ENCODE measurements at regions not wholly inside any gene's neighbourhood (a gene's known extent, or its start where the extent isn't known, plus 50 kb on each side); places are given as distances from the start of the nearest gene placed in this dataset.

GRCh38 chr7:41205600-41205999, 497.3 kb downstream of the INHBA start:
- DNase-seq, result no peak
- intact Hi-C loops (cut with DNase I), result no loop called here
- no peak overlapping the region for H3K27ac ChIP-seq
- no peaks in the 10 kb centered on the region for H3K36me3 ChIP-seq
- no peaks in the 10 kb centered on the region for H3K9me3 ChIP-seq
- TF ChIP-seq CTCF (IDR thresholded peaks at IDR 0.05) (no peak), EP300 (IDR thresholded peaks at IDR 0.05) (no peak), POLR2A (IDR thresholded peaks at IDR 0.05) (no peak), POLR2AphosphoS5 (IDR thresholded peaks at IDR 0.05) (no peak)
- no peaks in the 10 kb centered on the region for H3K27me3 ChIP-seq
- WGBS, 2 donors, result 76 to 82% methylated on average over 2 of the region's 2 CpGs
- no peak overlapping the region for H3K4me3 ChIP-seq
- H3K4me1 ChIP-seq, result no peaks in the 10 kb centered on the region

- no peak for DNase-seq
- Histone ChIP-seq H3K36me3 (no peaks in the 10 kb centered on the region), H3K9me3 (no peaks in the 10 kb centered on the region), H3K27ac (no peak overlapping the region), H3K27me3 (no peaks in the 10 kb centered on the region), H3K4me1 (no peaks in the 10 kb centered on the region), H3K4me3 (no peak overlapping the region)
- TF ChIP-seq EP300 (IDR thresholded peaks at IDR 0.05), result no peak
- TF ChIP-seq CTCF (IDR thresholded peaks at IDR 0.05), result no peak
- TF ChIP-seq POLR2A (IDR thresholded peaks at IDR 0.05), result no peak
- no peak for TF ChIP-seq POLR2AphosphoS5 (IDR thresholded peaks at IDR 0.05)
- 87 to 88% methylated on average over 2 of the region's 2 CpGs for WGBS, 2 donors
- intact Hi-C loops (cut with DNase I), result no loop called here
Observed at GRCh38 chr7:41203542-41203941, 499.3 kb downstream of the INHBA start.

- intact Hi-C loops (cut with DNase I), result no loop called here
- 88 to 92% methylated on average over 3 of the region's 3 CpGs for WGBS, 2 donors
- no peaks in the 10 kb centered on the region for H3K9me3 ChIP-seq
- no peaks in the 10 kb centered on the region for H3K4me1 ChIP-seq
- DNase-seq, result no peak
- H3K36me3 ChIP-seq, result no peaks in the 10 kb centered on the region
- no peaks in the 10 kb centered on the region for H3K27me3 ChIP-seq
- TF ChIP-seq POLR2AphosphoS5 (IDR thresholded peaks at IDR 0.05), result no peak
- no peak for TF ChIP-seq EP300 (IDR thresholded peaks at IDR 0.05)
- TF ChIP-seq POLR2A (IDR thresholded peaks at IDR 0.05), result no peak
- TF ChIP-seq CTCF (IDR thresholded peaks at IDR 0.05), result no peak
- no peak overlapping the region for H3K4me3 ChIP-seq
- no peak overlapping the region for H3K27ac ChIP-seq
Observed at GRCh38 chr7:41201021-41201420, 501.9 kb downstream of the INHBA start.

GRCh38 chr7:41199136-41199535, 503.8 kb downstream of the INHBA start:
- TF ChIP-seq POLR2A (IDR thresholded peaks at IDR 0.05) (no peak), CTCF (IDR thresholded peaks at IDR 0.05) (no peak), POLR2AphosphoS5 (IDR thresholded peaks at IDR 0.05) (no peak), EP300 (IDR thresholded peaks at IDR 0.05) (no peak)
- H3K4me1 ChIP-seq, result peaks cover 0 to under 1% (median 0%) of the 10 kb centered on the region in 4 donors
- H3K9me3 ChIP-seq, result no peaks in the 10 kb centered on the region
- WGBS, 2 donors, result 86 to 89% methylated on average over 3 of the region's 3 CpGs
- no peaks in the 10 kb centered on the region for H3K36me3 ChIP-seq
- no peak for DNase-seq
- no peak overlapping the region for H3K4me3 ChIP-seq
- intact Hi-C loops (cut with DNase I), result no loop called here
- no peaks in the 10 kb centered on the region for H3K27me3 ChIP-seq
- no peak overlapping the region for H3K27ac ChIP-seq

GRCh38 chr7:41198502-41198901, 504.4 kb downstream of the INHBA start:
- H3K27me3 ChIP-seq, result no peaks in the 10 kb centered on the region
- no peak overlapping the region for H3K4me3 ChIP-seq
- H3K4me1 ChIP-seq, result peaks cover 0 to 7% (median 0%) of the 10 kb centered on the region in 4 donors
- TF ChIP-seq POLR2A (IDR thresholded peaks at IDR 0.05) (no peak), EP300 (IDR thresholded peaks at IDR 0.05) (no peak), CTCF (IDR thresholded peaks at IDR 0.05) (no peak), POLR2AphosphoS5 (IDR thresholded peaks at IDR 0.05) (no peak)
- H3K27ac ChIP-seq, result no peak overlapping the region
- intact Hi-C loops (cut with DNase I), result no loop called here
- H3K36me3 ChIP-seq, result no peaks in the 10 kb centered on the region
- no peaks in the 10 kb centered on the region for H3K9me3 ChIP-seq
- no peak for DNase-seq

Data from sigmoid colon (tissue), 6 donors.